Activated CD4-positive, alpha-beta T cell treated with anti-CD3 and anti-CD28 coated beads, Interleukin-2, amount 10 ng/mL, durations not matched to agents 24 days and 14 days (primary cell): ENCODE measurements at regions not wholly inside any gene's neighbourhood (a gene's known extent, or its start where the extent isn't known, plus 50 kb on each side); places are given as distances from the start of the nearest gene placed in this dataset.

Experiments
- DNase-seq: peaks from one replicate; pipeline ENCODE4 v3.0.0; 2022
- H3K27ac Mint-ChIP-seq: one replicate; pipeline ENCODE4 v1.8.0; 2022; ENCODE audit warnings: mild to moderate bottlenecking, mixed read lengths
- H3K27me3 Mint-ChIP-seq: one replicate; pipeline ENCODE4 v1.8.0; 2022; ENCODE audit warnings: mixed read lengths
- H3K36me3 Mint-ChIP-seq: one replicate; pipeline ENCODE4 v1.8.0; 2022; ENCODE audit warnings: low read depth, mild to moderate bottlenecking, mixed read lengths
- H3K4me1 Mint-ChIP-seq: one replicate; pipeline ENCODE4 v1.8.0; 2021; ENCODE audit warnings: mixed read lengths
- H3K4me3 Mint-ChIP-seq: one replicate; pipeline ENCODE4 v1.8.0; 2022; ENCODE audit warnings: mild to moderate bottlenecking, moderate library complexity, mixed read lengths
- H3K9me3 Mint-ChIP-seq: one replicate; pipeline ENCODE4 v1.8.0; 2021; ENCODE audit warnings: mixed read lengths
- intact Hi-C: fragments of 100-400 bp; cut with micrococcal nuclease; formaldehyde crosslinking; loops from one replicate; pipeline ENCODE4 v1.15.1; 2023

GRCh38 chr7:47648275-47648925 is 66.5 kb upstream of the TNS3 start:
- intact Hi-C loops: no loop called here
- no peaks in the 10 kb centered on the region for H3K27me3 Mint-ChIP-seq

GRCh38 chr7:47647918-47648250 is 66.0 kb upstream of the TNS3 start:
- H3K4me1 Mint-ChIP-seq: peaks cover 10% of the 10 kb centered on the region
- intact Hi-C loops: no loop called here
- DNase-seq: no peak
- no peaks in the 10 kb centered on the region for H3K27me3 Mint-ChIP-seq
- H3K27ac Mint-ChIP-seq: no peak overlapping the region
- no peak overlapping the region for H3K4me3 Mint-ChIP-seq
- peaks cover 9% of the 10 kb centered on the region for H3K9me3 Mint-ChIP-seq
- H3K36me3 Mint-ChIP-seq: no peaks in the 10 kb centered on the region

More at GRCh38 chr7:47648275-47648925, 66.5 kb upstream of the TNS3 start:
- H3K9me3 Mint-ChIP-seq: peaks cover 9% of the 10 kb centered on the region
- no peak overlapping the region for H3K4me3 Mint-ChIP-seq
- DNase-seq: no peak
- H3K36me3 Mint-ChIP-seq: no peaks in the 10 kb centered on the region
- H3K27ac Mint-ChIP-seq: no peak overlapping the region
- peaks cover 10% of the 10 kb centered on the region for H3K4me1 Mint-ChIP-seq

- H3K27ac Mint-ChIP-seq: no peak overlapping the region
Measured at GRCh38 chr7:47647181-47647917, 65.4 kb upstream of the TNS3 start.

GRCh38 chr7:47643716-47644400 is 61.9 kb upstream of the TNS3 start:
- H3K4me1 Mint-ChIP-seq: peaks cover 10% of the 10 kb centered on the region
- H3K9me3 Mint-ChIP-seq: peaks cover 9% of the 10 kb centered on the region
- H3K36me3 Mint-ChIP-seq: no peaks in the 10 kb centered on the region
- no peaks in the 10 kb centered on the region for H3K27me3 Mint-ChIP-seq
- intact Hi-C loops: no loop called here
- H3K27ac Mint-ChIP-seq: no peak overlapping the region
- no peak overlapping the region for H3K4me3 Mint-ChIP-seq
- DNase-seq: no peak

More at GRCh38 chr7:47647181-47647917, 65.4 kb upstream of the TNS3 start:
- peak; percentile 70 for DNase-seq
- no peaks in the 10 kb centered on the region for H3K27me3 Mint-ChIP-seq
- no peaks in the 10 kb centered on the region for H3K36me3 Mint-ChIP-seq
- no peak overlapping the region for H3K4me3 Mint-ChIP-seq
- intact Hi-C loops: no loop called here
- H3K4me1 Mint-ChIP-seq: peaks cover 10% of the 10 kb centered on the region
- peaks cover 9% of the 10 kb centered on the region for H3K9me3 Mint-ChIP-seq

GRCh38 chr7:47640265-47640664 is 58.4 kb upstream of the TNS3 start:
- Mint-ChIP-seq H3K4me3 (no peak overlapping the region), H3K9me3 (peaks cover 8% of the 10 kb centered on the region), H3K27me3 (no peaks in the 10 kb centered on the region), H3K36me3 (no peaks in the 10 kb centered on the region), H3K27ac (no peak overlapping the region), H3K4me1 (no peaks in the 10 kb centered on the region)
- intact Hi-C loops: no loop called here
- DNase-seq: no peak

- Mint-ChIP-seq H3K27ac (no peak overlapping the region), H3K9me3 (peaks cover 4% of the 10 kb centered on the region), H3K4me3 (no peak overlapping the region), H3K36me3 (no peaks in the 10 kb centered on the region), H3K27me3 (no peaks in the 10 kb centered on the region), H3K4me1 (no peaks in the 10 kb centered on the region)
- no peak for DNase-seq
- intact Hi-C loops: no loop called here
Measured at GRCh38 chr7:47639495-47640110, 57.7 kb upstream of the TNS3 start.

GRCh38 chr7:47638679-47639315 is 56.9 kb upstream of the TNS3 start:
- Mint-ChIP-seq H3K27ac (no peak overlapping the region), H3K36me3 (no peaks in the 10 kb centered on the region), H3K4me3 (no peak overlapping the region), H3K4me1 (no peaks in the 10 kb centered on the region), H3K27me3 (no peaks in the 10 kb centered on the region), H3K9me3 (peaks cover 3% of the 10 kb centered on the region)
- DNase-seq: no peak
- intact Hi-C loops: no loop called here

- Mint-ChIP-seq H3K27me3 (no peaks in the 10 kb centered on the region), H3K27ac (no peak overlapping the region), H3K9me3 (no peaks in the 10 kb centered on the region), H3K4me3 (no peak overlapping the region), H3K36me3 (no peaks in the 10 kb centered on the region), H3K4me1 (no peaks in the 10 kb centered on the region)
- DNase-seq: no peak
- intact Hi-C loops: no loop called here
Measured at GRCh38 chr7:47636433-47637175, 54.7 kb upstream of the TNS3 start.

- Mint-ChIP-seq H3K9me3 (no peaks in the 10 kb centered on the region), H3K36me3 (no peaks in the 10 kb centered on the region), H3K27ac (no peak overlapping the region), H3K4me3 (no peak overlapping the region), H3K27me3 (no peaks in the 10 kb centered on the region), H3K4me1 (no peaks in the 10 kb centered on the region)
- DNase-seq: no peak
- intact Hi-C loops: no loop called here
Measured at GRCh38 chr7:47636081-47636432, 54.1 kb upstream of the TNS3 start.

- DNase-seq: no peak
- no peaks in the 10 kb centered on the region for H3K4me1 Mint-ChIP-seq
- intact Hi-C loops: no loop called here
- H3K36me3 Mint-ChIP-seq: no peaks in the 10 kb centered on the region
- no peaks in the 10 kb centered on the region for H3K27me3 Mint-ChIP-seq
- H3K27ac Mint-ChIP-seq: no peak overlapping the region
- no peaks in the 10 kb centered on the region for H3K9me3 Mint-ChIP-seq
- H3K4me3 Mint-ChIP-seq: no peak overlapping the region
Measured at GRCh38 chr7:47635091-47636080, 53.5 kb upstream of the TNS3 start.

- H3K27me3 Mint-ChIP-seq: no peaks in the 10 kb centered on the region
- no peaks in the 10 kb centered on the region for H3K4me1 Mint-ChIP-seq
- intact Hi-C loops: no loop called here
- no peak overlapping the region for H3K4me3 Mint-ChIP-seq
- H3K27ac Mint-ChIP-seq: no peak overlapping the region
- no peaks in the 10 kb centered on the region for H3K9me3 Mint-ChIP-seq
- DNase-seq: no peak
- no peaks in the 10 kb centered on the region for H3K36me3 Mint-ChIP-seq
Measured at GRCh38 chr7:47634273-47634672, 52.4 kb upstream of the TNS3 start.

GRCh38 chr7:47633134-47633533 is 51.2 kb upstream of the TNS3 start:
- DNase-seq: no peak
- no peaks in the 10 kb centered on the region for H3K9me3 Mint-ChIP-seq
- H3K4me1 Mint-ChIP-seq: no peaks in the 10 kb centered on the region
- no peaks in the 10 kb centered on the region for H3K36me3 Mint-ChIP-seq
- H3K4me3 Mint-ChIP-seq: no peak overlapping the region
- intact Hi-C loops: no loop called here
- no peaks in the 10 kb centered on the region for H3K27me3 Mint-ChIP-seq
- H3K27ac Mint-ChIP-seq: no peak overlapping the region
